ENCODE measurements at regions not wholly inside any gene's neighbourhood (a gene's known extent, or its start where the extent isn't known, plus 50 kb on each side); places are given as distances from the start of the nearest gene placed in this dataset.

- in situ Hi-C loops (cut with MboI; ENCODE audit: low pct_ligation_motif_present in 1 of 4, low pct_unique_long_range_greater_than_20kb in 1 of 4, low sequenced_read_pairs in 3 of 4) (no loop called here), intact Hi-C loops (cut with DNase I; ENCODE audit: low total_unique reads) (no loop called here)
- no peaks in the 10 kb centered on the region for H3K9me3 ChIP-seq
- H3K36me3 ChIP-seq = no peaks in the 10 kb centered on the region
- no peaks in the 10 kb centered on the region for H3K27me3 ChIP-seq
- 70 to 78% methylated on average over 4 of the region's 4 CpGs for WGBS, 2 donors (ENCODE audit: low coverage in 1 of 2)
- no peak overlapping the region for H3K27ac ChIP-seq
- H3K4me3 ChIP-seq = no peak overlapping the region
- TF ChIP-seq EP300 (IDR thresholded peaks at IDR 0.05; ENCODE audit: low read depth) (no peak), POLR2A (IDR thresholded peaks at IDR 0.05) (no peak), POLR2AphosphoS5 (IDR thresholded peaks at IDR 0.05) (no peak), CTCF (IDR thresholded peaks at IDR 0.05) (no peak)
- H3K4me1 ChIP-seq = no peaks in the 10 kb centered on the region
- DNase-seq = no peak
Observed at GRCh38 chr4:187413564-187414358, 581.8 kb upstream of the ZFP42 start.

- TF ChIP-seq EP300 (IDR thresholded peaks at IDR 0.05; ENCODE audit: low read depth) = no peak
- no peak for TF ChIP-seq POLR2AphosphoS5 (IDR thresholded peaks at IDR 0.05)
- TF ChIP-seq CTCF (IDR thresholded peaks at IDR 0.05) = no peak
- no peak for TF ChIP-seq POLR2A (IDR thresholded peaks at IDR 0.05)
- WGBS, 2 donors (ENCODE audit: low coverage in 1 of 2) = 66 to 73% methylated on average over 2 of the region's 2 CpGs
- no peak for DNase-seq
- no peaks in the 10 kb centered on the region for H3K9me3 ChIP-seq
- no peaks in the 10 kb centered on the region for H3K4me1 ChIP-seq
- no peaks in the 10 kb centered on the region for H3K27me3 ChIP-seq
- no peak overlapping the region for H3K4me3 ChIP-seq
- intact Hi-C loops (cut with DNase I; ENCODE audit: low total_unique reads) (no loop called here), in situ Hi-C loops (cut with MboI; ENCODE audit: low pct_ligation_motif_present in 1 of 4, low pct_unique_long_range_greater_than_20kb in 1 of 4, low sequenced_read_pairs in 3 of 4) (no loop called here)
- no peak overlapping the region for H3K27ac ChIP-seq
- H3K36me3 ChIP-seq = no peaks in the 10 kb centered on the region
Observed at GRCh38 chr4:187414716-187415115, 580.9 kb upstream of the ZFP42 start.

GRCh38 chr4:187415231-187415630 lies 580.3 kb upstream of the ZFP42 start:
- H3K27me3 ChIP-seq = no peaks in the 10 kb centered on the region
- WGBS, 2 donors (ENCODE audit: low coverage in 1 of 2) = 62 to 71% methylated on average over 3 of the region's 3 CpGs
- in situ Hi-C loops (cut with MboI; ENCODE audit: low pct_ligation_motif_present in 1 of 4, low pct_unique_long_range_greater_than_20kb in 1 of 4, low sequenced_read_pairs in 3 of 4) (no loop called here), intact Hi-C loops (cut with DNase I; ENCODE audit: low total_unique reads) (no loop called here)
- H3K4me3 ChIP-seq = no peak overlapping the region
- TF ChIP-seq POLR2AphosphoS5 (IDR thresholded peaks at IDR 0.05) (no peak), POLR2A (IDR thresholded peaks at IDR 0.05) (no peak), CTCF (IDR thresholded peaks at IDR 0.05) (no peak), EP300 (IDR thresholded peaks at IDR 0.05; ENCODE audit: low read depth) (no peak)
- H3K9me3 ChIP-seq = no peaks in the 10 kb centered on the region
- H3K4me1 ChIP-seq = no peaks in the 10 kb centered on the region
- H3K27ac ChIP-seq = no peak overlapping the region
- no peak for DNase-seq
- H3K36me3 ChIP-seq = no peaks in the 10 kb centered on the region

GRCh38 chr4:187416216-187416615 lies 579.4 kb upstream of the ZFP42 start:
- intact Hi-C loops (cut with DNase I; ENCODE audit: low total_unique reads) = no loop called here
- WGBS, 2 donors (ENCODE audit: low coverage in 1 of 2) = 82% methylated on average over 3 of the region's 3 CpGs
- H3K27ac ChIP-seq = no peak overlapping the region
- H3K4me3 ChIP-seq = no peak overlapping the region
- no peak for TF ChIP-seq CTCF (IDR thresholded peaks at IDR 0.05)
- in situ Hi-C loops (cut with MboI; ENCODE audit: low pct_ligation_motif_present in 1 of 4, low pct_unique_long_range_greater_than_20kb in 1 of 4, low sequenced_read_pairs in 3 of 4) = no loop called here
- no peaks in the 10 kb centered on the region for H3K27me3 ChIP-seq
- no peaks in the 10 kb centered on the region for H3K4me1 ChIP-seq
- no peak for DNase-seq
- no peaks in the 10 kb centered on the region for H3K9me3 ChIP-seq
- no peaks in the 10 kb centered on the region for H3K36me3 ChIP-seq

Measured in transverse colon (tissue), 4 donors.